Loucy (cell line): ENCODE measurements at regions not wholly inside any gene's neighbourhood (a gene's known extent, or its start where the extent isn't known, plus 50 kb on each side); places are given as distances from the start of the nearest gene placed in this dataset.
"Not testable (repeated sequence)": the region's sequence is repeated elsewhere in the genome, so short reads cannot be mapped to it uniquely, and the experiment has no call there.

ENCODE experiments used
- H2AFZ ChIP-seq: fragments of 200-600 bp; sonication (generic); 2 replicates; pipeline ENCODE4 v1.6.0; 2016; ENCODE audit warnings: antibody characterized with exemption, mild to moderate bottlenecking, low read length, moderate library complexity
- H3F3A ChIP-seq: fragments of 200-600 bp; 2 replicates; pipeline ENCODE4 v1.6.0; 2016; ENCODE audit warnings: antibody characterized with exemption, low read depth, mild to moderate bottlenecking
- H3K27me3 ChIP-seq: fragments of 200-600 bp; sonication (generic); 2 replicates; pipeline ENCODE4 v1.6.1; 2014; ENCODE audit warnings: low read length, mild to moderate bottlenecking; ENCODE audit not compliant: insufficient read depth, poor library complexity, severe bottlenecking
- H3K36me3 ChIP-seq: fragments of 200-600 bp; sonication (generic); 2 replicates; pipeline ENCODE4 v1.6.1; 2016; ENCODE audit warnings: low read length; ENCODE audit not compliant: insufficient read depth
- H3K4me1 ChIP-seq: fragments of 200-600 bp; sonication (generic); 2 replicates; pipeline ENCODE4 v1.5.1; 2014; ENCODE audit warnings: low read length, mild to moderate bottlenecking; ENCODE audit not compliant: insufficient read depth, poor library complexity, severe bottlenecking
- H3K4me2 ChIP-seq: fragments of 200-600 bp; sonication (generic); 2 replicates; pipeline ENCODE4 v1.6.0; 2014; ENCODE audit warnings: antibody characterized with exemption, low read length, low read depth, mild to moderate bottlenecking; ENCODE audit not compliant: poor library complexity, severe bottlenecking
- H3K4me3 ChIP-seq: fragments of 200-600 bp; sonication (generic); 2 replicates; pipeline ENCODE4 v1.5.1; 2014; ENCODE audit warnings: low read length, mild to moderate bottlenecking, mixed read lengths; ENCODE audit not compliant: poor library complexity, severe bottlenecking
- H3K79me2 ChIP-seq: fragments of 200-600 bp; sonication (generic); 2 replicates; pipeline ENCODE4 v1.6.1; 2014; ENCODE audit warnings: low read length; ENCODE audit not compliant: insufficient read depth
- H3K9ac ChIP-seq: fragments of 200-600 bp; sonication (generic); 2 replicates; pipeline ENCODE4 v1.6.0; 2014; ENCODE audit warnings: mild to moderate bottlenecking, low read depth, low read length, moderate library complexity; ENCODE audit not compliant: poor library complexity, severe bottlenecking
- H3K9me2 ChIP-seq: fragments of 200-600 bp; sonication (generic); replicated peaks from 2 replicates; pipeline ENCODE4 v1.6.1; 2016; ENCODE audit warnings: low read depth, low read length, mixed read lengths
- H3K9me3 ChIP-seq: fragments of 200-600 bp; sonication (generic); 2 replicates; pipeline ENCODE4 v1.6.1; 2014; ENCODE audit warnings: mild to moderate bottlenecking, antibody characterized with exemption, low read length, low read depth; ENCODE audit not compliant: insufficient read depth
- H4K20me1 ChIP-seq: fragments of 200-600 bp; sonication (generic); 2 replicates; pipeline ENCODE4 v1.6.0; 2014; ENCODE audit warnings: antibody characterized with exemption, low read length, mild to moderate bottlenecking; ENCODE audit not compliant: insufficient read depth, poor library complexity, severe bottlenecking
- EZH2phosphoT487 ChIP-seq: fragments of 200-600 bp; IDR thresholded peaks from 2 replicates; pipeline ENCODE4 v1.6.1; 2018; ENCODE audit warnings: antibody characterized with exemption, mild to moderate bottlenecking, moderate library complexity, borderline replicate concordance
- TF ChIP-seq, protein P1 (sequence below): fragments of 200-600 bp; sonication (generic); conservative IDR thresholded peaks from 2 replicates; pipeline ENCODE4 v1.5.1; 2014; ENCODE audit warnings: mild to moderate bottlenecking, antibody characterized with exemption, low read length

DNA sequence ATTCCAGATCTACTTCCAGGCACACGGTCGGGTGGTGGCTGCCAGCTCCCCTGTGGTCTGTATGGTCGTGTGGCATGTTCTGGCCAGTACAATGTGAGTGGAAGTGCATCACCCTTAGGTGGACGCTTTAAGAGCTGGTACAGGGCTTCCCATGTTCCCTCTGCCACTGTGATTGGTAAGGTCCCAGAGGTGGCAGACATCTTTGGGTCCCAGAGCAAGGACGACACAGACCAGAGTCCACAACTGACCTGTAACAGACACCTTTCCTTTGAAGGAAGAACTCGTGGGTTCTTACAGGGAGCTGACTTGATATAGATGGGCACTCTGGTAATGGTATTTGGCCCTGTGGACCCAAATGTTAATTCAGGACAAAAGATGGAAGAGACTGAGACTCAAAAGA lies 90.0 kb upstream of the GDNF start:
- Histone ChIP-seq H3K4me2 (no peak overlapping the region), H3K9me3 (no peaks in the 10 kb centered on the region), H3K36me3 (no peaks in the 10 kb centered on the region), H3K9ac (no peak overlapping the region), H3K4me1 (peaks cover 8% of the 10 kb centered on the region), H3K27me3 (peaks cover 5% of the 10 kb centered on the region), H3K4me3 (no peak overlapping the region), H3K79me2 (no peaks in the 10 kb centered on the region), H3F3A (no peaks in the 10 kb centered on the region), H3K9me2 (no peaks in the 10 kb centered on the region), H4K20me1 (no peaks in the 10 kb centered on the region), H2AFZ (no peak overlapping the region)
- TF ChIP-seq, protein P1, sequence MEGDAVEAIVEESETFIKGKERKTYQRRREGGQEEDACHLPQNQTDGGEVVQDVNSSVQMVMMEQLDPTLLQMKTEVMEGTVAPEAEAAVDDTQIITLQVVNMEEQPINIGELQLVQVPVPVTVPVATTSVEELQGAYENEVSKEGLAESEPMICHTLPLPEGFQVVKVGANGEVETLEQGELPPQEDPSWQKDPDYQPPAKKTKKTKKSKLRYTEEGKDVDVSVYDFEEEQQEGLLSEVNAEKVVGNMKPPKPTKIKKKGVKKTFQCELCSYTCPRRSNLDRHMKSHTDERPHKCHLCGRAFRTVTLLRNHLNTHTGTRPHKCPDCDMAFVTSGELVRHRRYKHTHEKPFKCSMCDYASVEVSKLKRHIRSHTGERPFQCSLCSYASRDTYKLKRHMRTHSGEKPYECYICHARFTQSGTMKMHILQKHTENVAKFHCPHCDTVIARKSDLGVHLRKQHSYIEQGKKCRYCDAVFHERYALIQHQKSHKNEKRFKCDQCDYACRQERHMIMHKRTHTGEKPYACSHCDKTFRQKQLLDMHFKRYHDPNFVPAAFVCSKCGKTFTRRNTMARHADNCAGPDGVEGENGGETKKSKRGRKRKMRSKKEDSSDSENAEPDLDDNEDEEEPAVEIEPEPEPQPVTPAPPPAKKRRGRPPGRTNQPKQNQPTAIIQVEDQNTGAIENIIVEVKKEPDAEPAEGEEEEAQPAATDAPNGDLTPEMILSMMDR, result no peak
- no peak for TF ChIP-seq EZH2phosphoT487

DNA sequence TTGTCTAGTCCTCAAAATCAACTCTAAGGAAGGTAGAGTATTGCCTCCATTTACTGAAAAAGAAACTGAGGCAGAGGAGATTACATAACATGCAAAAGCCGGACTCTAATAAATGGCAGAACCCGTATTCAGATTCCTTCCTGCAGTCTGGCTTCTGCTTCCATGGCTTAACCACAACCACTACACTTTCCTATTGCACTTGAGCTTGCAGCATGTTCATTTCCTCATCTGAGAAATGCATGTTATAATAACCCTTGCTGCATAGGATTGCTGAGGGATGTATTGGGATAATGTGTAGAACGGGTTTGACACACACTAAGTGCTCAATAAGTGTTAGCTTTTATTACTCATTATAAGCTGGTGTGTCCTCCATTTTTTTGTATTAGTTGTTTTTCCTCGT lies 87.9 kb upstream of the GDNF start:
- H3K9me2 ChIP-seq, H3F3A ChIP-seq, H4K20me1 ChIP-seq, H2AFZ ChIP-seq, H3K36me3 ChIP-seq, H3K27me3 ChIP-seq, H3K79me2 ChIP-seq, H3K9me3 ChIP-seq, H3K4me3 ChIP-seq, H3K4me2 ChIP-seq, H3K9ac ChIP-seq, H3K4me1 ChIP-seq: not testable (repeated sequence)

DNA sequence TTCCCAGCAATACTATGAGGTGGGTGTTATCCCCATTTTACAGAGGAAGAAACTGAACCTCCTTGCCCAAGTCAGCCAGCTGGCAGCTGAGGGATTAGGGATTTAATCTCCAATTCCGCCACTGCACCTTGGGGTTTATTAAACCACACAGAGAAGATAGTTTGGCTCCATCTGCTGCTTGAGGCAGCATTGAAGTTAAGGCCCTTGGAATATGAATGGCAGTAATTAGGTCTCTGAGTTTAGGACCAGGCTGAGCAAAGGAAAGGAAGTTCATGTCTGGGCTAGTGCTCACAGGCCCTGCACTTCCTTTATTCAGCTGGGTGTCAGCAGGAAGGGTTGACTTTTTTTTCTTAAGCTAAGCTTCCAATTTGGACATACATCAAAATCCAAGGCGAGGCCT lies 86.9 kb upstream of the GDNF start:
- no peaks in the 10 kb centered on the region for H3K9me2 ChIP-seq
- H3K4me3 ChIP-seq, result no peak overlapping the region
- H3K4me2 ChIP-seq, result peak overlapping the region; percentile 3
- H3K9me3 ChIP-seq, result no peaks in the 10 kb centered on the region
- peak overlapping the region; percentile 23; the same call in 1 of the 2 replicates for H2AFZ ChIP-seq
- no peak overlapping the region for H3K9ac ChIP-seq
- no peaks in the 10 kb centered on the region for H4K20me1 ChIP-seq
- TF ChIP-seq EZH2phosphoT487, result no peak
- TF ChIP-seq, protein P1, result peak; percentile 17; the same call in 1 of the 2 replicates
- H3K36me3 ChIP-seq, result no peaks in the 10 kb centered on the region
- peaks cover 8% of the 10 kb centered on the region for H3K4me1 ChIP-seq
- H3F3A ChIP-seq, result no peaks in the 10 kb centered on the region
- no peaks in the 10 kb centered on the region for H3K27me3 ChIP-seq
- no peaks in the 10 kb centered on the region for H3K79me2 ChIP-seq

DNA sequence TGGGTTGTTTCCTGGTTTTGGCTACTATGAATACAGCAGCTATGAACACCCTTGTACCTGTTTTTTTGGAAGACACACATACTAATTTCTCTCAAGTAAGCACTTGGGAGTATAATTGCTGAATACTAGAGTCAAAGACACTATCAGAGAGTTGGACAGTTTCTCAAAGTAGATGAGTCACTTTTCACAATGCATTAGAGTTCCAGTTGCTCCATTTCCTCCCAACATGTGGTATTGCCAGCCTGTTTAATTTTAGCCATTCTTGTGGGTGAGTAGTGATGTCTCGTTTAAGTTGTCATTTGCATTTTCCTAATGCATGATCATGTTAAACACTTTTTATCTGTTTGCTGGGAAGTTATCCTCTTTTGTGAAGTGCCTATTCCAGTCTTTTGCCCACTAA lies 81.6 kb upstream of the GDNF start:
- TF ChIP-seq, protein P1, result no peak
- TF ChIP-seq EZH2phosphoT487, result no peak
- Histone ChIP-seq H3K9me3 (no peaks in the 10 kb centered on the region), H3K4me2 (no peak overlapping the region), H3K9me2 (no peaks in the 10 kb centered on the region), H3K79me2 (no peaks in the 10 kb centered on the region), H4K20me1 (no peaks in the 10 kb centered on the region), H3F3A (no peaks in the 10 kb centered on the region), H3K27me3 (no peaks in the 10 kb centered on the region), H3K36me3 (no peaks in the 10 kb centered on the region), H3K4me1 (no peaks in the 10 kb centered on the region), H3K9ac (no peak overlapping the region), H2AFZ (no peak overlapping the region), H3K4me3 (no peak overlapping the region)
